Stimulated activated CD4-positive, alpha-beta T cell treated with anti-CD3 and anti-CD28 coated beads, TNF-alpha, amount 100 ng/mL, for 48 hours (primary cell): ENCODE measurements at regions not wholly inside any gene's neighbourhood (a gene's known extent, or its start where the extent isn't known, plus 50 kb on each side); places are given as distances from the start of the nearest gene placed in this dataset.

Source experiments
- DNase-seq, 3 donors: peaks; one replicate each; pipeline ENCODE4 v3.0.0-alpha.2; 2020; ENCODE audit warnings: low read depth in 3 of 3

DNA sequence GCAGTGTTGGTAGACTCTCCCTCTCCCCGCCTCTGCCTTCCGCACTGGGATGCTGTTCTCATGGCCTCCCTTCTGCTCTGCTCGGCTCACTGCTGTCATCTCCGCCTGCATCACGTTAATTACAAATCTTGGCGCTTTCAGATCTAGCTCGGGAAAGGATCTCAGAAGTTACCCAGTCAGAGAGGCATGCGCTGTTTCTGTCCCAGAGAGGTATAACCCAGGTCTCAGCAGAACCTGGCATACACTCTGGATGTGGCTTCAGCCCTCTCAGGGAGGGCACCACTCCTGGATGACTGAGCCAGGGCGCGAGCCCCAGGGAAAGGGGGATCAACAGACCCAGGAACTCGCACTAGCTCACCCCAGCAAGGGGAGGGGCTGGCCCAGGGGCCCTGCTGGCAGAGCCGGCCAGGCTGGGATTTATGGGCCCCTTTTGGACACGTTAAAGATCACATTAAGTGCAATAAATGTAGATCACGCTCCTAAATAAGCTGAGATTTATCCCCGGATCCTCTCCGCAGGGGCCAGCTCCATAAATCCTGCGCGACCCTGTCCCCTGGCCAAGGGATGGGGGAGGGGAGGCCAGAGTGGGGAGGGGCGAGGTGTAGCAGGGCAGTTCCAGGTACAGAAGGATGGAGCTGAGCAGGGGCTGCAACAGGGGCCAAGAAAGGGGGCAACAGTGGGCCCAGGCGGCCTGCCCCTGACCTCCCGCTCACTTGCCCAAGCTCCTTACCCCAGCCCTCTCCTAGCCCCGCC, 101.3 kb upstream of the ZBTB40 start:
- no peak for DNase-seq

DNA sequence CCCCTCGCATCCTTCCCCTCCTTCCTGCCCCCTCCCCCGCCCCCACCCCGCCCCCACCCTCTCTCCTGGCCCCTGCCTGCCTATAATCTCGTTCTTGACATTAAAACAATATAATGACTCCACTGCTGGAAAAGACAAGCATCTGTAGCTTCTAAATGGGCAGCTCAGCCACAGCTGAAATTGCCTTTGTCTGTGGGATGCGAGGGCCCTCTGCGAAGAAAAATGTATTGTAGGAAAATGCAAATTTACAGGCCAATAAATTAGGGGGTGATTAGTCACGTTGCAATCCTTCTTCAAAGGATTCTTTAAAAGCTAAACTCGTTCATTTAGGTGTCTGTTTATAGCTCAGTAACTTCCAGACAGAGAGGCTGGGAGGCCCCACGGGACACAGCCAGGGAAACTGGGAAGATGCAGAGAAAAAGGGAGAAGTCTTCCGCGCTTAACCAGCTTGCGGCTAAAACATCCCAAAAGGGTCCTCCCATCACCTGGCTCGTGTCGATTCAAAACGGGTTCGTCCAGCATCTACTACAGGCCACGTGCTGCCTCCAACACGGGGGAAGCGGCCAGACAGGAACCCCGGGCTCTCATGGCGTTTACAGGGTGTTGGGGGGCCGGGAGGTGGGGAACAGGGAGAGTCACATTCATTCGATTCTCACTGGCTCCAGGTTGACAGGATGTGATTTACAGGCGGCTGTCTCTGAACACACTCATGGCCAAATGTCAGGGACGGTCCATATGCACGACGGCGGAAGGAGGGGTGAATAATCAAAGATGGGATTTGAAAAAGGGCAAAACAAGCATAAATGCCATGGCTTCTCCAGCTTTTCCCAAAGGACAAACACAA, 100.5 kb upstream of the ZBTB40 start:
- no peak for DNase-seq

DNA sequence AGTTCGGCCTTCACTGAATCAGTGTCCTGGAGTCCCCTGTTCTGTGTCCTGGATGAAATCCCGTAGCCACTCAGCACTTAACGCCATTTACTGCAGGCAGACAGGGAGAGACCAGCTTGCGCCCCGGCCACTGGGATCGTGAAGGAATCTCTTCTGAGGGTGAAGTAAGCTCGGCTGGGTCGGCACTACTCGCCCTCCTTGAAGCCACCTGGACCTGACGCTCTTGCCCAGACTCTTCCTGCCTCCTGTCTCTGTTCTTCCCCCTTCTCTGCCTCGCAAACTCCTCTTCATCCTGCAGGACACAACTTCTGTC, 99.9 kb upstream of the ZBTB40 start:
- DNase-seq, result no peak

DNA sequence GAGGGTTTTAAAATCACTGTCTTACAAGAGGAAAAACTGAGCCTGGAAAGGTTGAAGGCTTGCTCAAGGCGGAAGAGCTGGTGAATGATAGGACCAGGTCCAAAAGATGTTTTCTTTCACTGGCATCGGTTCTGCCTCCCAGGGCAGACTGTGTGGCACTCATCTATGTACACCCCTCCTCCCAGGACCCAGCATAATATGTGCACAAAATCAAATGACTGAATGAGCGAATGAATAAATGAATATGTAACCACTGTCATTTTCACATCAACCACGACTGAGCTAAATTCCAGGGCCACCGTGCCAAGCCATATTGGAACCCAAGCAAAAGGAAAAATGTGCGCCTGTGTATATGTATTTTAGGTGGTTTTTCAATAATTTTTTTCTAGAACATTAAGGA, 99.3 kb upstream of the ZBTB40 start:
- DNase-seq, result no peak

DNA sequence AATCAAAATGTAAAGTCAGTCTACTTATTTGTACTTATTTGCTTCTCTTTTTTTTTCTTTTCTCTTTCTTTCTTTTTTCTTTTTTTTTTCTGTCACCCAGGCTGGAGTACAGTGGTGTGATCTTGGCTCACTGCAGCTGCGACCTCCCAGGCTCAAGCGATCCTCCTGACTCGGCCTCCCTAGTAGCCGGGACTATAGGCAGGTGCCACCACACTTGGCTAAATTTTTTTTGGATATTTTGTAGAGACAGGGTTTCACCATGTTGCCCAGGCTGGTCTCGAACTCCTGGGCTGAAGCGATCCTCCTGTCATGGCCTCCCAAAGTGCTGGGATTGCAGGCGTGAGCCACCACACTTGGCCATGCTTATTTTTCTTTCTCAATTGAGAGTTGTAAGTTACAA, 98.8 kb upstream of the ZBTB40 start:
- DNase-seq, result no peak

DNA sequence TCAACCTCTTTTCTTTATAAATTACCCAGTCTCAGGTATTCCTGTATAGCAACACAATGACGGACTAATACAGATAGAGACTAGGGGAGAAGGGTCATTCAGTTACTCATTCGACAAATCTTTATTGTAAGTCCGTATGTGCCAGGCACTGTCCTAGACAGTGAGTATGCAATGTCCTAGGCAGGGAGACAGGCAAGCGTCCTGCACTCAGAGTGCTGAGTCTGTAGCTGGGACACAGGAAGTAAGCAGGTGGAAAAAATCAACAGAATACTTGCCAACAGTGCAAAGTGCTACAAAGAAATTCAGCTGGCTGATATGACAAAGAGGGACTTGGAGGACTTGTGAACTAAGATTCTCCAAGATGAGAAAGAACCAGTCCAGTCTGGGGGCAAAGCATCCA, 92.2 kb upstream of the ZBTB40 start:
- no peak for DNase-seq

DNA sequence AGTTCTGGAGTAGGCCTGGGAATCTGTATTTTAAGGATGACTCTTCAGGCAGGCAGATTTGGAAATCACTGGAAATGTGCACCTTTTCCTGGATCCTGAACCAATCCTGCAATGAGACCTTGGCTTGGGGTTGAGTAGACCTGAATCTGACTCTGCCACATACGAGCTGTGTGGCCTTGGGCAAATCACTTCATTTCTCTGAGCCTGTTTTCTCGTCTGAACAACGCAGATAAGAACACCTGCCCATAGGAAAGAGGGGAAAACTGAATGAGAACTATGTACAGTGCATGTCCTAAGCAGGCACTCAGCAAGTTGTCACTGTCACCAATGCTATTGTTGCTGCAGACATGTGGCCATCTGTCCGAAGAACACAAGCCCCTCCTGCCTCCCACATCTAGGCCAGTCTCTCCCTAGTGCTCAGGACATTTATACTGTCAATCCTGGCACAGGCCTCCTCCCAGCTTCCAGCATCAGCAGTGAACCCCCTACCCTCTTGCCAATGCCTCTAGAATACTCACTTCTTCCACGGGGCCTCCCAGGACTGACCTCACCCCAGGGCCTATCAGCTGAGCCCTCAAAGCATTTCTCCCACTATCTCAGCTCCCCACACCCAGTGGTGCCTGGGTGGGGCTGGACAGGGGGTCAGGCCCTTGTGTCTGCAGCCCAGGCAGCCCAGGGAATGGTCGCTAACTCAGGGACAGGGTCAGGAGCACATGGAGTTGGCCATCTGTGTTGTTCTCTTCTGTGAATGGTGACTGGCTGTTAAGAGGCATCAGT, 88.8 kb upstream of the ZBTB40 start:
- DNase-seq, result no peak

DNA sequence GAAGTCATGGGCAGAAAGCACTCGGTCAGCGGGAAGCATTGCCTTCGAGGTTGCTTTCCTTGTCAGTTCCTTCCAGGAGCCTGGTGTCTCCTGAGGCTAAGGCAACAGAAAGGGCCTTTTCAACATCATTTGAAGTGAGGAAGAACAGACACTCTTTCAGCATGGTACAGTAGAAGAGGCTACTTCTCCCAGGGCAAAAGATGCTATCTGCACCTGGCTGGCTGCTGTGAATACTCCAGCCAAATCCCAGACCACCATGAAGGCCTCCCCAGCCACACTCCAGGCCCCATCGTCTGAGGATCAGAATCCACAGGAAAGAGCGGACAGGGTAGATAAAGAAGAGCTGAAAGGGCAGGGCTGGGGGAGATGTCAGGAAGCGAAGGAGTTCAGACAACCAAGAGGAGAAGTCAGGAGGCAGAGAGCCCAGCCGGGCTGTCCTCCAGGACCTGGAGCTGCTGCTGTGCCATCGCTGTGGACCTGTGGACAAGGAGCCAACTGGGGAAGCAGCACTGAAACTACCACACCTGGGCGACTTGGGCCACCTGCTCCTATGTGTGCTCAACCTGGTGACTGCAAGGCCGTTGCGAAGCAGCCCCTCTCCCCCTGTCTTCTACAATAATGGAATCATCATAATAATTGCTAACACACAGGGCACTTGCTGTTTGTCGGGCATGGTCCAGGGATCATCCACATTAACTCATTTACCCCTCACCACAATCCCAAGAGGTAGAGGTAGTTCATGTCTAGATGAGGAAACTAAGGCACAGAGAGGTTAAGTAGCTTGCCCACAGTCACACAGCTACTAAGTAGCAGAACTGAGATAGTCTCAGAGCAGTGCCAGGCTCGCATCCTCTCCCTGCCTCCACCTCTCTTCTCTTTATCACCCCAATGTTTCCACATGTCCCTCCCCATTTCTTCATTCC, 88.0 kb upstream of the ZBTB40 start:
- no peak for DNase-seq

DNA sequence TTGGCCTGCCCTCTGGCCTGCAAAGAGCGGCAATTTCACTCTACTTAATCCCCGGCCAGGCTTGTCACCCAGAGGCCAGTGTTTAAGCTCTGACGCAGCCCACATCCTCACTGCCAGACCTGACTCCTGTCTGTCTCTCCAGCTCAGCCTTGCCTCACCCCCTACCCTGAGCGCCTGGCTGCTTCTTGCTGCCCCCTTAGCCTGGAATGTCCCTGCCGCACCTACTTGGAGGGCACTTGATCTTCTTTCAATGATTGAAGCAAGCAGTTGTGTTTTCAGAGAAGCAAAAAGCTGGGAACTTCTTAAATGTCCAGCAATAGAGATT, 87.4 kb upstream of the ZBTB40 start:
- no peak for DNase-seq

DNA sequence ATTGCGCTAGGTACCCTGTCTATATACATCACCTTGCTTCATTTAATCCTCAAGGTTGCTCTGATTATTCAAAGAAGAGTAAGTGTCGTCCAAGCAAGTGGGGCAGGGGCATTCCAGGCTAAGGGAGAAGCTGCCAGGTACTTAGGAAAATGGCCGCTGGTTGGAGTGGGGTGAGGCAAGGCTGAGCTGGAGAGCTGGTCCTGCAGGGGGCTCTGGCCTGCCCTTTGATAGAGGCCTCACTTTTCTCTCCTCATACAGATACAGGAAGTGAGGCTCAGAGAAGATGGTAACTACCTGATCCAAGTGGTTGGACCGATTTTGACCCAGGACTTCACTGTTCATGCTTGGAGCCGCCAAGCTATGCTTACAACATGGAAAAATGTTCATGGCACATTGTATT, 86.9 kb upstream of the ZBTB40 start:
- DNase-seq, result no peak

DNA sequence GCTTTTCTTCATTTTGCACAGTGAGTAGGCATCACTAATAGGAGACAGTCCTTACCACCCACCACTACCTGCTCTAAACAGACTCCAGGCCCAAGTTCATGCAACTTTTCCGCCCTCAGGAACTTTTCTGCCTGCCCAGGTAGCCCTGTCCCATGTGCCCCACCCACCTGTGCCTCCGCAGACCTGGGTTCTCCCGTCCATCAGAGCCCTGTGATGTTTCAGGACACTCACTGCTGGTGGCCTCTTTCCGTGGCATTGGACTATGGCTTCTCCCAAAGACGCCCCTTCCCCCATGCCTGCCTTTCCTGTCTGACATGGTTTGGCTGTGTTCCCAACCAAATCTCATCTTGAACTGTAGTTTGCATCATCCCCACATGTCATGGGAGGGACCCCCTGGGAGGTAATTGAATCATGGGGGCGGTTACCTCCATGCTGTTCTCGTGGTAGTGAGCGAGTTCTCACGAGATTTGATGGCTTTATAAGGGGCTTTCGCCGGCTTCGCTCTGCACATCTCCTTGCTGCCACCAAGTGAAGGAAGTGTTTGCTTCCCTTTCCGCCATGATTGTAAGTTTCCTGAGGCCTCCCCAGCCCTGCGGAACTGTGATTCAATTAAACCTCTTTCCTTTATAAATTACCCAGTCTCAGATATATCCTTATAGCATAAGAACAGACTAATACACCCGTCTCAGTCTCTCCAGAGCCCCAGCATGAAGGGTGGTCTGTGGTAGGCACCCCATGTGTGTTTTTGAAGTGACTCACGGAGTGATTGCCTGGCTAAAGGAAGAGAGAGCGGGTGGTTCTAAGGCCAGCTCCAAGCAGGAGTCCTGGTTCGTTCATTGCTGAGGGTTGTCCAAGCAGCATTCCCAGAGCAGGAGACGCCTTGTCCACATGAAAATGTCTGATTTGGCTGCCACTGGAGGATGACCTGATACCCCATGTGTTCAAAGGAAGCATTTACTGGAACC, 86.0 kb upstream of the ZBTB40 start:
- no peak for DNase-seq

DNA sequence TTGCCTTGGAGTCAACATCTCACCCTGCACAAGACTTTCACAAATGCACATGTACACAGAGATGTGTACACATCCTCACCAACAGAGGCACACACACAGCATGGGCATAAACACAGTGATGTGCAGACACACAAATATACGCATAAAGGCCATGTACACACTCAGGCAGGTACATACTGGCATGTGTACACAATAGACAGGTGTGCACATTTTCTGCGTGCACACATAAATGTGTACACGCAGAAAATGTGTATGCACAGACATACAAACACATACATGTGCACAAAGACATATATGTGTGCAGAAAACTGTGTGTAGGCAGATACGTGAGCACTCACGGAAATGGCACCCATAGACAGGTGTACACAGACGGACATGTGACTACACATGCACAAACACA, 85.3 kb upstream of the ZBTB40 start:
- no peak for DNase-seq

DNA sequence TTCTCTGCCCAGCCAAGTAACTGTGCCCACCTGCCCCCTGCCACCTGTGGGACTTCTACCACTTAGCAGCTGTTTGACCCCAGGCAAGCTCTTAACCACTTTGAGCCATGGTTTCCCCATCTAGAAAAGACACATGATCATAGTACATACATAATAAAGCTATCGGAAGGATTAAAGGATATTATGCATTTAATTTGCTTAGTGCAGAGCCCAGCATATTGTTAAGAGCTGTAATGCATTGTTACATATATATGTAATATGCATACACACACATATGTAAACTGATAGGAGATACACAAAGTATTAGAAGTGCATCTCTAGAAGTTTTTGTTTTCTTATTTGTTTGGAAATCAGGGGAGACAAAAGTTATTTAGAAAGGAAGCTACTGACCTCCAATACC, 83.5 kb upstream of the ZBTB40 start:
- no peak for DNase-seq

DNA sequence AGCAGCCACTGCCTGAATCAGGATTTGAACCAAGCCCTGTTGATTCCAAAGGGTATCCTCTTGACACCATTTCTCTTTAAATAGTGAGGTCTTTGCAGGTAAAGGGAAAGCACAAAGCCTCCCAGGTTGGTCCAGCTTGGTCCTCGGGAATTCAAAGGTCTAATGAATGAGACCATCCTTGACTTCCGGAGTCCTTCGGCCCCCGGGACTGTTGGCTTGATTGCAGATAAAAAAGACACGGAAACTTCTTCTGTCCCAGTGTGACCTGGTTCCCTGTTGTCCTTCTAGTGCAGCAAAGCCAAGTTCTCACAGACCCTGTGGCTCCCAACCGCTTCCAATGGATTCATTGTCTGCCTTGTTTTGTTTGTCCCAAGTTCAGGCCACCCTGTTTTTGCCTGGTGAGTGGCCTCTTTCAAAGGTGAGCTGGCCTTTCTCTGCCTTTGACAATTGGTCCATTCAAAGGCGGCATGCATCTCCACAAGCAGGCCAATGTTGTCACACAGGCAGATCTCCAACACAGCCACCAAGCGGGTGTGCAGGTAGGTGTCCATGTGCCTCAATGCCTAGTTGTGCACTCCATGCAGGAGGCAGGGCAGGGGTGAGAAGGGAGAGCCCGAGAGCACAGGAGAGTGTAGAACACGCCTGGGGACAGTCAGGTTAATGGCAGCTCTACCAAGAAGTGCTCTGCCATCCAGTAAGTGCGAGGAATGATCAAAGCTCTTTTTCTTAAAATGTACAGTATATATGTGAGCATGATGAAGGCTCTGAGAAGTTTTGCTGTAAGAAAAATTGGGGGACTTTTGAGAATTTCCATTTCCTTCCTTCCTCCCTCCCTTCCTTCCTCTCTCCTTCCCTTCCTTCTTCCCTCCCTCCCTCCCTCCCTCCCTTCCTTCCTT, 82.1 kb upstream of the ZBTB40 start:
- no peak for DNase-seq

DNA sequence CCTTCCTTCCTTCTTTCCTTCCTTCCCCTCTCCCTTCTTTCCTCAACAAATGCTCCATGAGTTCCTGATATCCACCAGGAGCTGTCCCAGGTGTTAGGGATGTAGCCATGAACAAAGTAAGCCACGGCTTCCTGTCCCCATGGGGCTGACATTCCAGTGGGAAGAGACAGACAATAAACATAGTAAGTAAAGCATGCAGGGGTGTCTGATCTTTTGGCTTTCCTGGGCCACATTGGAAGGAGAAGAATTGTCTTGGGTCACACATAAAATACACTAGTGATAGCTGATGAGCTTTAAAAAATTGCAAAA, 81.5 kb upstream of the ZBTB40 start:
- no peak for DNase-seq

DNA sequence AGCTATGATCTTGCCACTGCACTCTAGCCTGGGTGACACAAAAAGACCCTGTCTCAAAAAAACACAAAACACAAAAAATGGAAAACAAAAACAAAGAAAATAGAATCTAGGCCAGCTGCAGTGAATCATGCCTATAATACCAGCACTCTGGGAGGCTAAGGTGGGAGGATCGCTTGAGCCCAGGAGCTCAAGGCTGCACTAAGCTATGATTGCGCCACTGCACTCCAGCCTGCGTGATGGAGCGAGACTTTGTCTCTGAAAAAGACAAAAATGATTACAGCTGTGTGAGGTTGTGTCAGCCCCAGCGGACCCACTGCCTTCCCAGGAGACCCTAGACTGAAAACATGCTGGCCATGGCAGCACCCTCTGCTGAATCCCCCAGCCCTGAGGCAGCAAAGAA, 80.2 kb upstream of the ZBTB40 start:
- no peak for DNase-seq

DNA sequence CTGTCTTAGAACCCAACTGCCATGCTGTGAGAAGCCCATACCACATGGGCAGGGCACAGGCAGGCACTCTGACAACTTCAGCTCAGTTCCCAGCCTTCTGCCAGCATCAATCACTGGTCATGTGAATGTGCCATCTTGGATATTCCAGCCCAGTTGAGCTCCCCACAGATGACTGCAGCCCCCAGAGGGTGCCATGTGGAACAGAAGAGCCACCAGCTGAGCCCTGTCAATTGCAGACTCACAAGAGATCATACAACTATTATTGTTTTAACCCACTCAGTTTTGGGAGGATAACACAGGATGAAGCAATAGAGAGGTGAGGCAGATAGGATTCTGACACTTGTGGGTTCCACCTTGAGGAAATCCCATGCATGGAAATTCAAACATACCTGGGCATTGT, 78.4 kb upstream of the ZBTB40 start:
- DNase-seq, result no peak

DNA sequence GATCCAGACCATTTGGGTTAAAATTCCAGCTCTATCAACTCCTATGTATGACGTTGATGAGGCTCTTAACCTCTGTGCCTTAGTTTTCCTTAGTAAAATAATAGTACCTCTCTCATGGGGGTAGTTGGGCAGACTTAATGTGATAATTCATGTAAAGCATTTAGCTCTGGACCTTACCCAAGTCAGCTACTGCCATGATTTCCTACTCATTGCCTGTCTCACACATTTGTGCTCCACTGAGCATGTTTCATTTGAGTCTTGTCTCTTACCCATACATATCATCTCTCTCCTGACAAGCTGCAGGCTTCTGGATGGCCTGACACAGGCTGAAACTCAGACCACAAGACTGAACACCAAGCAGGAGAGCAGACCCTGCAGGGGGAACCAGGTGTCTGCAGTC, 77.7 kb upstream of the ZBTB40 start:
- DNase-seq, result no peak

DNA sequence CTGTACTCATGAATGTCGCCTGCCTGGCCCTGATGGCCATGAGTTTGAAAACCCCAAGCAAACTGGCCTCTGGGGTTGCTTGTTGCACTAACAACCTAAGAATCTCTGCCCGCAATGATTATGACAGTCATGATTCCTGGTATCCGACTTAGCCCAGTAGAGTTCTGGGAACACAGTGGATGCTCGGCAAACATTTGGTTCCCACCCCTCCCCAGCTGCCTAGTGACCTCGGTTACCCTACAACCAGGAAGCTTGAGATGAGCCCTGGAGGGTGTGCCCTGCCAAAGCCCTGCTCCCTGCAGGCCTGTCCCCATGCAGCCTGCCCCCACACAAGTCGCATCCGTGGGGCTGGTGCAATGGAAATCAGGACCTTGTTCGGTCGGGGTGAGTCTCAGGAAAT, 76.0 kb upstream of the ZBTB40 start:
- DNase-seq, result no peak

DNA sequence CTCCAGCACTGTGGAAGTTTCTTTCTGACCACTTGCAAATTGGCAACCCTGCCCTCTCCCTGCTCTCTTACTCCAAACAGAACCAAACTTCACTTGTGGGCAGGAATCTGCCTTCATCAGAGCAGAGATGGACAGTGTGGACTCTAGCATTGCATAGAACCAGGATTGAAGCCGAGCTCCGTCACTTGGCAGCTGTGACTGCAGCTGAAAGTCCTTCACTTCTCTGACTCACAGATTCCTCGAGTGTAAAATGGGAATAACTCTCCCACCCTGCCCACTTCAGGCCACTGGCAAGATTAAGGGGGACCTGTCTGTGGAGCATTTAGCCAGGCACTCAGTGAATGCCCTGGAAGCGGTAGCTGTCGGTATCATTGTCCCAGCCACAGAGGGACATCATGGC, 75.7 kb upstream of the ZBTB40 start:
- no peak for DNase-seq
